Glomerular visceral epithelial cell (primary cell): ENCODE measurements at regions not wholly inside any gene's neighbourhood (a gene's known extent, or its start where the extent isn't known, plus 50 kb on each side); places are given as distances from the start of the nearest gene placed in this dataset.

Source experiments
- DNase-seq: peaks from one replicate; pipeline ENCODE4 v3.0.0-alpha.2; 2016; ENCODE audit errors: extremely low spot score

DNA sequence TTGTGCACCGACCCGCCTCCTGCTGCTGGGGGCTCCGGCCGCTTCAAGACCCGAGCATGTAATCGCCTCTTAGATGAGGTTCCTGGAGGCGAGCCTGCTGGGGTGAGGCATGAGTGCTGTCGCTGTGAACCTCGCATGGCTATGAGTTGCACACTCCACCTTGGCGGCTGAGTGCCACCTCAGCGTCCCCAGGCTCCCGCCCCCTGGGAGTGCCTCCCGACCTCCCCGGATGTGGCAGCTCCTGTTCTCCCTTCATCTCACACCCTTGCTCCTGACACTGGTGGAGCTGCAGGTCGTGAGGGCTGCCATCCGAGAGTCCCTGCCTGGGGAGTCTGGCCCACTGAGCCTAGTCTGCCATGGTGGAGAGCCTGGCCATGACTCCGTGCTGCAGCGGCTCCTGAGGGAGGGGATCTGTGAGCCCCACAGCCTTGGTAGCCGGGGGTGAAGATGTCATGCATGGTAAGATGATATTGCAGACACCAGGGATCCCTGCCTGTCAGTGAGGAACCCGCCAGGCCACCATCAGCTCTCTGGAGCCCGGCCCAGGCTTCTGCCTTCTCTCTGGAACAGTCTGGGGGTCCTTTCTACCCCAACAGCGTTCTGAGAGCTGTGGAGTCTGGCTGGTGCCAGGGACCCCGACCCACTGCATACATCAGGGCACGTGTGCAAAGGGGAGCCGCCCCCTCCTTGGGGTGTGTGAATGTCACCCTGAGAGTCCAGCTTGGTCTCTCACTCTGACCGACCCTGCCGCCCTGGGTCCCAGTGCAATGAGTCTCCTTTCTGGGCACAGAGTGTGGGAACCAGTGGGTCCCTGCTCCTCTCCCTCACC is 61.6 kb upstream of the HS6ST1 start:
- DNase-seq: no peak

DNA sequence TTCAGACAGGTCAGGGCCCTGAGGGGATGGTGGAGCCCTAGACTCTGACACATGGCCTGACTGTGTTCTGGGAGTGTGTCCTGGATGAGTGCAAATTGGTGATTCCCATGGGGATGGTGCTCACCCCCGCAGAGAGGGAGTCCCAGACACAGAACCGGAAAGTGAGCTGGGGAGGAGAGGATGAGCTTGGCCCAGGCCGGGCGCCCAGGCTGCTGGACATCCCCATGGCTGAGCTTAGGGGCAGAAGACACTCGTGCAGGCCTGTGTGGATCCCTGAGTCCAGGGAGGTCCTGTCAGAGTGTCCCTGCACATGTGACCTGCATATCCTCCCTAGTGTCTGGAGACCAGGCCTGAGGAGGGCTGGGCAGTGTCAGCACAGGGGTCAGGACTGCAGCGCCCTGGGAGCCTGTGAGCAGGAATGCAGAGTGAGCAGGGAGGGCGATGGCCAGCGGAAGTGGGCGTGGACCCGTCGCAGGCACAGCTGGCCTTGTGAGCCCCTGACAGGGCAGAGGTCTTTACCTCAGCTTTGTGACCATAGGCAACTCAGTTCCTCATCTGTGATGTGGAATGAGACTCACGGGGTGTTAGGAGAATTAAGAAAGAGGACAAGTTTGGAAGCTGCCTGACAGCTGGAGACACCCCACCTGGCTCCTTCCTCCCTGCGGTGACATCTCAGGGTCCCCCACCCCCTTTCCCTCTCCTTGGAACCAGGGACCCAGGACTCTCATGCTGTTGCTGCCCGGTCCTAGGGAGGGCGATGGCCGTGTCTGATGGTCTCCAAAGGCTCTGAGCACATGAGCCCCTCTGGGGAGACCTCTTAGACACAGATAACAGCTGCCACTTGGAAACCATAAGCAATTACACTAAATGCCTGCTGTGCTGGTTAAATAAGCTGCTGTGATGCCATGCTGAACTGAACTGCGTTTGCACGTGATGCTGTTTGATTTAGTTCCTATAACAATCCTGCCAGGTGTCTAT is 62.6 kb upstream of the HS6ST1 start:
- no peak for DNase-seq

DNA sequence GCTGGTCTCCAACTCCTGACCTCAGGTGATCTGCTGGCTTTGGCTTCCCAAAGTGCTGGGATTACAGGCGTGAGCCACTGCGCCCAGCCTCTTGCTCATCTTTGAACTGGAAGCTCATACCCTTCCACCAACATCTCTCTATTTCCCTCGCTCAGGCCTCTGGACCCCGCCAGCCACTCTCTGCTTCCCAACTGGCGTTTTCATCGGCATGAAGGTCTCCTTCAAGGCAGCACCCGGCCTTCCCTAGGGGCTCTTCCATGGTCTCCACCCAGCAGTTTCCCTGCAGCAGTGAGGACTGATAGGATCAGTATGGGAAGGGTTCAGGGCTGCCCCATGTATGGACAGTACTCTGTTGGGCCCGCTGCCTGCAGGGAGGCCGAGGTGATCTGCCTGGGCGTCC is 65.8 kb upstream of the HS6ST1 start:
- no peak for DNase-seq

DNA sequence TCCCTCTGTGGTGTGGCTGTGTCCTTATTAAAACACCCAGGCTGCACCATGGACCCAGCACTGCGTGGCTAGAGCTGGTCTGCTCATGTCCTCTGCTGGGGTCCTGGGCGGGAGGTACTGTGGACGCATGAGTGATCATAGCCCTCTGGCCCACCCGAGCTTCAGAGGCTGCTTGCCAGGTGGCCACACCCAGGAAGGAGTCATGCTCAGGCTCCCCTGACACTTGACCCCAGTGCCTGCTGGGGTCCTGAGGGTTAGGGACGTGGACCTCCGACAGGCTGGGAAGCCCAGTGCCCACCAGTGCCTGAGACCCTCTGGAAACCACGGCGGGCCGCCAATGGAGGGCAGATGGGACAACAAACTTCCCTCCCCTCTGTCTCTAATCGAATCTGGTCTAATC is 66.3 kb upstream of the HS6ST1 start:
- DNase-seq: no peak

DNA sequence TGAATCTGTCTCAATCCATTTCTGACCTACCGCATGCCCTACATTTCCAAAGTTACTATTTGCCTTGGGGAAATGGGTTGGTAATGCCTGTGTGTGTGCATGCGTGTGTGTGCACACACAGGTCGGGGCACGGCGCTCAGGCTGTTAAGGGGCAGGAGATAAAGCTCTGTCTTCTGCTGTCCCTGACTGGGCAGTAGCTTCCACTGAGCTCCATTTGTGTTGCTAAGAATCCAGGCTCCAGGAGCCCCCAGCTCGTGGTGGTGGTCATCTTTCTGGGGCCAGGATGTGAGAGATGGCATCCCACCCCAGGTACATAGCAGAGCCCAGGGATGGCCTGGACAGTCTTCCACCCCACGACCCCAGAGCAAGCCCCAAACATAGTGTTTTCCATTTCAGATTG is 66.7 kb upstream of the HS6ST1 start:
- no peak for DNase-seq

DNA sequence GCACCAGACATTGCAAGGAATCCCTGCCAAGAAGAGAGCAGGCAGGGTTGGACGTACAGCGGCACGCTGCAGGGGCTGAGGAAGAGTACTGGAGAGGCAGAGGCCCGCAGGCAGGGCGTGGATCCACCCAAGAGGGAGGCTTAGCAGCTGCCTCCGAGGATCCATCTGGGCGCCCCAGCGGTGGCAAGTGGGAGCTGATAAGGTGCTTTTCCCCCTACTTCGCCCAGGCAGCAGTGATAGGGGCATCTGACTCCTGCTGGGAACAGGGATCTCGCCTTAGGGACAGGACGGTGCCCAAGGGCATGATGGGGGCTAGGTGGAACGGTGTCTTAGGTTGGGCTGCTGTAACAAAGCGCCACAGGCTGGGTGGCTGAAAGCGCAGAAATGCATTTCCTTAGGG is 67.4 kb upstream of the HS6ST1 start:
- no peak for DNase-seq

DNA sequence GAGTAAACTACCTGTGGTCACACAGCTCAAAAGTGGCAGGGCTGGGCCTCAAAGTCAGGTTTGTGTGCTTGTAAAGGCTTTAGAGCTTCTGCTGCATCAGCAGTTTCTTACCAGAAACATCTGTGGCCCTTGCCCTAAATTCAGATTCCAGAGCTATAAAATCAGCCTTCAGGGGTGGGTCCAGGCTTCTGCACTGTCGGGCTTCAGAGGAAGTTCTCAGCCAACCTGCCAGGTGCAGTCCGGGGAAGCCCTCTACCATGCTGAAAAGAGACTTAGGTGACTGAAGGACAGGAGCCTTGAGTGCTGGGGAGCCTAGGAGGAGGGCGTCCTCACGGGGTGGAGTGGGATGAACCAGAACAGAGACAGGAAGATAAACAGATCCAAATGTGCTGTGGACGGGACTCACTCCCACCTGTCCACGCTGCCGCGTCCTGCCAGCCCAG is 69.9 kb upstream of the HS6ST1 start:
- DNase-seq: no peak

DNA sequence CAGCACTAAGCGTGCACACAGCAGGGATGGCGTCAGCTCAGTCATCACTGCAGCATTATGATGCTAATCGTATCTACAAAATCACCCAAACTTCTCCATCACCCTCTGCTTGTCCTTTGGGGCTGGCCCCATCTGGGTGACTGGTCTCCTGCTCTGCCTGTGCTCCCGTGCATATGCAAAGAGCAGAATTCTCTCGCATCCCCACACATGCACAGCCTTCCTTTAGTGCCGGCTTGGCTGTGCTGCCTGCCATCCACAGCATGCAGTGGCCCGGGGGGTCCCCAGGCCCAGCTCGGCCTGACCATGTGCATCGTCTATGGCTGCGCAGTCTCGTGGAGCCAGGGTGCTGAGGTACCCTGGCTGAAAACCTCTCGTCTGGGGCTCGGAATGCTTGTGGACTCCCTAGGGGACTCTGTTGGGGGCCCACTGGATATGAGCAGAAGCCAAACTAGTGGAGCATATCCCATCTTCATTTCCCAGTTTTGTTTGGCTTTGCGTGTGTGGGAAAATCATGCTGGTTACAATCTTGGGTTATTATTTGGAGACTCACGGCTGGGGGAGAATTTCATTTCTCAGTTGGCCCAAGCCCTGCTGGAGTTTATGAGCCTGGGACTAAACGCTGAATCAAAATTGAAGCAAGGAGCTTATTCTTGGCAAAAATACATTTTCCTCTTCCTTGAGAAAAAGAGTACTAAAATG is 70.9 kb upstream of the HS6ST1 start:
- DNase-seq: no peak

DNA sequence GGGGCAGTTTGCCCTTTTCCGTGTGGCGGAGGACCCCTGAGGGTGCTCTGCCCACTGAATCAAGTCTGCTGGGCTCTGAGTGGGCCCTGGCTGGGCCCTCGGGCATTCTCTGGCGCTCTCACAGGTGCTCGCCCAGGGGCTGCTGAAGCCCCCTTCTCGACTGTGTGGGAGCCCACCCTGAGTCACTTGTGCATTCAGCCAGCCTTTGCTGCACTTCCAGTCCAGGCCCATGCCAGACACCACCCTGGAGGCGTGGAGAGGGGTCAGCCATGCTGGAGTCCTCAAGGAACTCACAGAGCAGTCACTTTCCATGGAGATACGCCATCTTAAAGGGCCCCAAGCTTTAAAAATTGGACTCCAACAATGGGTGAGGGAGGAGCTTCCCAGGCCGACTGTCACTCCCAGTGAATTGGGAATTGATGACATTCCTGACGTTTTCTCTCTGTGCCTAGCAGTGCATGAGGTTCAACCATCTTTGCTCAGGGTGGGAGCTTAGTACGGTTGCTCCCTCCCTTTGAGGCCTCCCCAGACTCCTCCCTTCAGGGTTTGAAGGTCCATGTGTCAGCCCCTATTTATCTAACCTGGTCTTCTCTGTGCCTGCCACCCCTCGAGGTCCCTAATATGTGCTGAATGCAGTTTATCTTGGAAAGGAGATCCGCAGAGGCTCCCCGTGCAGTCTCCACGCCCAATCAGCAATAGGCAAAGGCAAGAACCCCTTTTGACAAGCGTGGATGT is 71.8 kb upstream of the HS6ST1 start:
- no peak for DNase-seq

DNA sequence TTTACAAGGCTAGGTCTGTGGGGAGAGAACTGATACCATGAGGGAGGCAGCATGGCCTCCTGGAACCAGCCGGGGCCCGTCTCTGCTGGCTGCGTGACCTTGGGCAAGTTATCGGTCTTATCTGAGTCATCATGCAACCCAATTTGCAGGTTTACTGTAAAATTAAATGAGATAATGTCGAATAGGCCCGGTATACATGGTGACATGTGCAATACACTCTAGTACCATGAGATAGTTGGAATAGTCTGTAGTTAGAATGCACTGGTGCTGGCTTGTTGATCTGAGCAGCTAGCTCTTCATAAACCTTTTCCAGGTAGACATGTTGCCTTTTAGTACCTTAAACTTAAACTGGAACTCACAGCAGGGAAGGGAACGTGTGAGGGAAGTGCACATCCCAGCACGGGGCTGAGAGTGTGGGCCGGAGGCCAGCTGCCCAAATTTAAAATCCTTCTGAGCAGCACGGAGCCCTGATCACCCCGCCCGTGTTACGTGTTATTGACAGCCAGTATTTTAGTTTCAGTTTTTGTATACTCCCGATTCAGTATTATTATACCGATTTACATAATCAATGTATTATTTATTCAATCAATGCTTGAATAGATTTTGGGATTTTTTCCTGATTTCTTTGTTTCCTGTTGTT is 72.4 kb upstream of the HS6ST1 start:
- DNase-seq: no peak

DNA sequence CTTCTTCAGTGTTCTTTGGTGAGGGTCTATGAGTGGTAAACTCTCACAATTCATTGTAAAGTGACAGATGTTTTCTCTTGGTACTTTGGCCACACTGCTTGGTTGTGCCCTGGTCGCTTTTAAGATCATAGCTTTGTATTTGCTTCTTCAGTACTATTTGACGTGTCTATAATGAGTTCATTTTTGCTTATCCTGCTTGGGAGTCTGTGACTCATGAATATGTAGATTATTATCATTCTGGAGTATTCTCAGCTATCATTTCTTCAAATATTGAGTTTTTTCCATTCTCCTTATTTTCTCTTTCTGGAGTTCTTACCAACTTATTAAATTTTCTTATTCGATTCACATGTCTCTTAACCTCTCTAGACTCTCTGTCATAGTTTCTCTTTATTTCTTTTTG is 73.0 kb upstream of the HS6ST1 start:
- no peak for DNase-seq

DNA sequence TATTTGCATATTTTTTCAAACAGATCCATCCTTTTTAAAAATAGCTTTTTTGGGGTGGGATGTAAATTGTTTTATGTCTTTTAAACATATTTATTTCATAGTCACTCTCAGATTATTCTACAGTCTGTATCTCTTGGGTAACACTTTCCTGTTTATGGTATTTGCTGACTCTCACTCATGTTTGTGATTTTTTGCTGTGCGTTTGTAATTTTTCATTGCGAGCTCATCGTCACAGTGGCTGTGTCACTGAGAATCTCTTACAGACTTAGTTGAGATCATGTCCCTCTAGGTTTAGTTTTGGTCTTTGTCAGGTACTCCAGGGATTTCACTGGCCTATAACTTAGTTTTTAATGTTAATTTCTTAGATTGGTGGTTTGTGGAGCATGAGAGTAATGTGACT is 73.5 kb upstream of the HS6ST1 start:
- DNase-seq: no peak

DNA sequence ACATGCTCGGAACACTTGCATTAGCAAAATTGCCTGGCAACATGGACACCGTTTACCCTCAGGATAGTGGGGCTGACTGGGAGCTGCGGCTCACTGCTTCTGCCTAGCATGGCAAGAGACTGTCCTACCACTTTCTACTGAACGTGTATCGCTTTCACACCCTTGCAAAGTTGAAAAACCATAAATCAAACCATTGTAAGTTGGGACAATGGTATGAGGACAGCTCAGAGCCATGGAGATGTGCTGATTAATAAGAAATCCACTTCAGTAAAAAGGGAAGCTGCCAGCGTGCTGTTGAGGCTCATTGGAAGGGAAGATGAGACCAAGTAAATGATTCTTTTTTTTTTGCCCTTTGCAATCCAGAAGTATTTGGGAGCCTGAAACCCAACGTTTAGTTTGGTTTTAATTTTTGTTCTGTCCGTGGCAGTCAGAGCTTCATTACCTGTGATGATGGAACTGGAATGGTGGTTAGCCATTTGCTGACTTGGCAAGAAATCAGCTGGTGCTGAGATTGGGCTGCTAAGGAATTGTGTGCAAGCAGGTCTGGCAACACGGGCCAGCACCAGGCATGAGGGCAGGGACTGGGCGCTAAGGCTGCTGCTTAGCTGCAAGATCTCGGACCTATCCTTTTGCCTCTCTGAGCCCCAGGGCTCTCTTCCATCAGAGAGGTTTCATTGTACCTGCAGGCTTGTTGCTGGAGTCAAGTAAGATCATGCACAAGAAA is 75.5 kb upstream of the HS6ST1 start:
- no peak for DNase-seq

DNA sequence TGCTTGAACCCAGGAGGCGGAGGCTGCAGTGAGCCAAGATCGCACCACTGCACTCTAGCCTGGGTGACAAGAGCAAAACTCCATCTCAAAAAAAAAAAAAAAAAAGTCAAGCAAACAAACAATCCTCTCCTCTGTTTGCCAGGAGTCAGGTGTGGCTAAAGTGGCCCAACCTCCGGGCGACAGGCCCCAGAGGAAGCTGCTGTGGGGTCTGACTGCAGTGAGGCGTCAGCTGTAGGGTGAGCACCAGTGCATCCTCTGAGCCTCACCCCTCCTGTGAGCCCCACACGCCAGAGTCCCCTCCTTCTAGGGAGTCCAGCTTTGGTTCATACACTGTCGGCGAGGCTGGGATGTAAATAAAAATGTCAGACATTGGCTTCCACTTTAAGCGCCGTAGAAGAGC is 76.5 kb upstream of the HS6ST1 start:
- DNase-seq: no peak

DNA sequence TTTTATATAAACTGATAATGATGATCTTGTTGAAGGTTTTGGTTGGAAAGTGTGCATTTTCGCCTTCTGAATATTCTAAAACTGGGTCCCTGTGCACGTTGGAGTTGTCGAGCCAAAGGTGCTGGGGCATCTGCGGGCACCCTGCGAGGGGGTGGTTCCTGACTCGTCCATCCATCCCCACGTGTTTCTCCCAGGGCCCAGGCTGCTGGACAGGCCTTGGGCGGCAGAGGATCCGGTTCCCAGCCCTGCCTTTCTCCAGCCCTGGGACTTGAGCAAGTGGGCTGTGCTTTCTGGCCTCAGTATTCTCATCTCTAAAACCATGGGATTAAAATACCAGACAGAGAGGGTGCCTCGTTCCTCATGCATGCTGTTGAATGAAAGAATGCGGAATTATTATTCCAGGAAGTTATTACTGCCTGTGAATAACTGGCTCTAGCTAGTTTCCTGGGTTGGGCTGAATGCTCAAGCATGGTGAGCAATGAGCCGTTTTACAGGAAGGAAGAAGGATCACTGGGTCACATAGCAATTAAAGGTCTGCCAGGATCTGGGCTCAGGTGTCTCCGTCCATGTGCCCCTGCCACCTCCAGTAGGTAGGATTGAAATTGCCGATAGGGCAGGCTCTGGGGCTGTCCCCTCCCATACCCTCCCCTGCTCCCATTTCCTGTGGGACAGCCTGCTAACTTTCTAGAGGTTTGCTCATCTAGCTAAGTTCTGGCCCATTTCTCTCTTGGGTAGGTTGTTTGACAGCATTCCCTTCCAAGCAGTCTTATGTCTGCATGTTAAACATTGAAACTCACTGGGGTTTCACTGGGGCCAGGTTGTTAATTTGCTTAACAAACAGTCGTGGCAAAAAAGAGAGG is 77.2 kb upstream of the HS6ST1 start:
- no peak for DNase-seq

DNA sequence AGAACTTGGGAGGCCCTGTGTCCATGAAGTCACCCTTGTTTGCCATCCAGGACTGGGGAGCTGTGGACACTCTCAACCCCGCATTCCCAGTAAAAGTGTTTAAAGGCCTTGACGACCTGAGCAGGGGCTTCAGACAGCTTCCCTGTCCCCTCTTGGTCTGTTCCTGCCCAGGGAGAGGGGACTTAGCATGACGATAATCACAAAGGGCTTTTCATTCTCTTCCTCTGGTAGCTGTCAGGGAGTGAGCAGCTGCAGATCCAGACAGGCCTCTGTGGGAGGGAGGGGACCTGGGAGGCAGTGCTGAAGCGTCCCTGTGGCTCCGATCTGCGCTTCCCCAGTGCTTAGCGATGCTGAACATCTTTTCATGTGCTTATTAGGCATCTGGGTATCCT is 77.8 kb upstream of the HS6ST1 start:
- DNase-seq: no peak

DNA sequence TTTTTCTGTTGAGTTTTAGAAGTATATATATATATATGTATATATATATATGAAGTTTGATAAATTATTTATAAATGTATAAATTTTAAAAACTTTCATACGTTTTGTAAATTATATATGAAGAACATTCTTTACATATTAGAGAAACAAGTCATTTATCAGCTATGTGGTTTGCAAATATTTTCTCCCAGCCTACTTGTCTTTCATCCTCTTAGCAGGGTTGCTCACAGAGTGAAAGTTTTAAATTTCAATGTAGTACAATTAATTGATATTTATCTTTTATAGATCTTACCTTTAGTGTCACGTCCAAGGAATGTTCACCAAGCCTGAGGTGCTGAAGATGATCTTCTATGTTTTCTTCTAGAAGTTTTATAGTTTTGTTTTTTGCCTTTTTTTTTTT is 78.3 kb upstream of the HS6ST1 start:
- DNase-seq: no peak

DNA sequence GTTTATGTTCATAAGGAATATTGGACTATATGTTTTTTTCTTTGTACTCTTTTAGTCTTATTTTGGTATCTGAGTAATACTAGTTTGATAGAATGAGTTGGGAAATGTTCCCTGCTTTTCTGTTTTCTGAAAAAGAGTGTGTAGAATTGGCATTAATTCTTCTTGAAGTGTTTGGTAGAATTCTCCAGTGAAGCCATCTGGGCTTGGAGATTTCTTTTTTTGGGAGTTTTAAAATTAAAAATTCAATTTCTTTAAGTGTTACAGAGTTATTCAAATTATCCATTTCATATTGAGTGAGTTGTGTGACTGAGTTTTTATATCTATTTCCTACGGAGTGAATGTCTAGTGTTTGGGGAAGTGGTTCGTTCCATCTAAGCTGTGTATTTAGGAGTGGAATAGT is 80.6 kb upstream of the HS6ST1 start:
- no peak for DNase-seq

DNA sequence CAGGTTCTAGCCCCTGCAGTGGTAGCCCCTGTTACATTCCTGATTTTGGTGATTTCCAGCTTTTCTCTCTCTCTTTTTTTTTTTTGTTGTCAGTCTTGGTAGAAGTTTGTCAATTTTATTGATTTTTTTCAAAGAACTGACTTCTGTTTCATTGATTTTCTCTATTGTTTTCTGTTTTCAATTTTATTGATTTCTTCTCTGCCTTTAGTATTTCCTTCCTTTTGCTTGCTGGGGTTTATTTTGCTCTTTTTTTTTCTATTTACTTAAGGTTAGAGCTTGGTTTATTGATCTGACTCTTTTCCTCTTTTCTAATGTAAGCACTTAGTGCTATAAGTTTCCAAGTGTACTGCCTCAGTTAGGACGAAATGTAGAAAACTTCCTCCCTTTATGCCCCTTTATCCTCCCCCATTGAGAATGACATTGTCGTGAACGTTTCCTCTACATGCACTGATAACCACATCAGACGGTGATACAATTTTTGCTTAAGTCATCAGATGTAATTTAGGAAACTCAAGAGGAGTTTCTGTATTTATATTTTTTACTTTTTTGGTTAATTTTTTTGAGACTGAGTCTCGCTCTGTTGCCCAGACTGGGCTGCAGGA is 81.1 kb upstream of the HS6ST1 start:
- DNase-seq: no peak
